NCI-H1694 treated with DMSO at 0.1 percent for 48 hours (cell line): ENCODE measurements at regions not wholly inside any gene's neighbourhood (a gene's known extent, or its start where the extent isn't known, plus 50 kb on each side); places are given as distances from the start of the nearest gene placed in this dataset.
"Not testable (repeated sequence)": the region's sequence is repeated elsewhere in the genome, so short reads cannot be mapped to it uniquely, and the experiment has no call there.

Experiments used
- DNase-seq: peaks from one replicate; lab custom pipeline; 2025; lab: John Stamatoyannopoulos, UW

DNA sequence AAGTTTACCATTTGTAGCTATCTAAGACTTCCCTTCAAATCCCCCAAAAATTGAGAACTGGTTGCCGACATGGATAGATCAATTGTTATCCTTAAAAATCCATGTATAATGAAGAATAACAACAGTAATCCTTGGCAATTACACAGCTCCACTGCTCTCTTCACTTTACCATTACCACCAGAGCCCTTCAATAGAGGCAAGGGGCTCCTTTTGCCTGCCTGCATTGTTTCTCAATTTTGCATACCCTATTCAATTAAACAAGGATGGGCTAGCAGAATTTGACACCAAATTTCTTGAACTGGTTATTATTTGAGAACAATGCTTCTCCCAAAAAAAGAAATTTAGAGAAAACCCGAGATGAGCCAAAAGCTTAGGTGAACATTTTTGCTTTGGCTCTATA is 387.8 kb upstream of the PKN2 start:
- DNase-seq, result no peak

DNA sequence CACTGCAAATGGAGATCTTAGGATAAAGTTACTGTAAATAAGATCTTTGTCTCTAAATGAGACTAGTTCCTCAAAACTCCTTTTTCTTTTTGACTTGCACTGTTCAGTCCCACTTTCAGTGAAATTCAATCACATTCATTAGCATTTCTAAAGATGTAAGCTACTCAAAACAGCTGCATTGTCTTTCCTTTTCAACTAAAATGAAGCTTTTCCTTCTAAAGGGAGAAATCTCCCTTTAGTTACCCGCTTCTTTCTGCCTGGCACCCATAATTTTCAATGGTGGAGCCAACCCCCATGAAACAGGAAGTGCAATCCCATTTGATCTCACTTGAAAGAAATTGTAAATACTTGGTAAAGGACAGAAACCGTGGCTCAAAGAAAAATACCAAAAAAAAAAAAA is 387.4 kb upstream of the PKN2 start:
- no peak for DNase-seq

DNA sequence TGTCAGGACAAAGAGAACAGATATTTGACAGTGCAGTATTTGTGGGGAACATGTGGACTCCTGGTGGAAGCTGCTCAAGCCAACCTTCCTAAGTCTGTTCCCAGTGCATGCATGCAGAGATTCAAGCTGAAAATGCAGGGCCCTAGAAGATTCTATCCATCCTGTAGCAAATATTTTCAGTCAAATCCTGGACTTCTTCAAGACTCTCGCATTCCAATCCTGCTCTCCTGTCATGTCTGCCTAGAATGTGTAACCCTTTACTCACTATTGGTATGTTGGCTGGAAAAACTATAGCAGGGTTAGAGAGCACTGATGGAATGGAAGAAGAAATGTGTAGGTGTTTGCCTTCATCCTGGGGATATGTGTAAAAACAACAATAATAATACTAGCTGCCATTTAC is 385.6 kb upstream of the PKN2 start:
- DNase-seq, result no peak

DNA sequence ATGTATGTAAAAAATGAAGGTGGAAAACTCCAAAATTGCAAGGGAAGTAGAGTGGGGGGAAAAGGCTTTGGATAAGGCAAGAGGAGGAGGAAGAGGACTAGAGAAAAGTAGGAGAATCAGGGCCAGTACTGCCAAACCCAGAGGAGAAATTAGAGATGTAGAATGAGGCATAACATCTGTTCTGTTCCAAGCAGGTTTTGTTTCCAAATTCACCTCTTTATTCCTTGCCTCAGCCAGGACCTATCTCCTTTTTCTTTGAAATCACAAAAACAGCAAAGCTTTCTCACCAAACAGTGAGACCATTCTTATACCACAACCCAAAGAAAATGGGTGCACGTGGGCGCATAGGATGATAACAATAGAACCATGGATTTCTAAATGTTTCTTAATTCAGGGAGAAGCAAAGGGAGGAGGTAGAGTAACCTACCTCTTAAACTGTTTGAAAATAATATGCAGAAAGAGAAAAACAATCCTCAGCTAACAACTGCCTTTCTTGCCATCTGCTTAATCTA is 383.3 kb upstream of the PKN2 start:
- no peak for DNase-seq

DNA sequence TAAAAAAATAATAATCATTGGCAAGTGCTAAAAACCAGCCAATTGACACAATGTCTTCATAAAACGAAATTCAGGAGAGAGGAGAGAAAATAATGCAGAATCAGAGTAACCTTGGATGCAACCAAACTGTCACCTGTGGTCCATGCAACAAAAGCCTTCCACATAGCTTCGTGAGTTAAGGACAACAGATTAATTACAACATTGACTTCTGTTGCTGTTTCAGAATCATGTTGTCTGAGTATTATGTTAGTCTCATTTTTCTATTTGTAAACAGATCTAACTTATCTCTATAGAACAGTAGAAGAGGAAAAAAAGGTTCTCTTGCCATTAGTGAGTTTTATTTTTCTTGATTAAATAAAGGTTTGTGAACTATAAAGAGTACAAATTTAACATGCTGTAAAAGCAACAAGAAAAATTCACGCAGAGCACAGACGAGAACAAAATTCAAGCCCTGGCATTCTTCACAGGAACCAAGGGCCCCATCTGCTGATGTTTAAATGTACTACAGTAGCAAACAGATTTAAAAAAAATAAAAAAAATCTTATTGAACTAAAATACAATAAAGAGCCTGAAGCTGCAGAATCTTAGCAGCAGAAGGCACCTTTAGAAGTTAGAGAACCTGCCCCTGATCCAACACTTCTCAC is 381.1 kb upstream of the PKN2 start:
- DNase-seq, result no peak

DNA sequence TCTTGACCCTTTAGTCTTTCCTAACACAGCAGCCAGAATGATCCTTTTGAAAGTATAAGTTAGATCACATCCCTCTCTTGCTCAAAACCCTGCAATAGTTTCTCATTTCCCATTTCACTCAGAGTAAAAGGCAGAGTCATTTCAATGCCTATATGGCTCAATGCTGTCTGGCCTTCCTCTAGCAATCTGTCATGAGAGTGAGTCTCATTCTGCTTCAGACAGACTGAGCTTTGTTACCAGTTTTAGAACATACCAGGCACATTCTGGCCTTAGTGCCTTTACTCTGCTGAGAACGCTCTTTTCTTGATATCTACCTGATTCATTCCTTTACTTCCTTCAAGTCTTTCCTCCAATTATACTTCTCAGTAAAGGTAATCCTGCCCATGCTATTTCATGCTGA is 372.8 kb upstream of the PKN2 start:
- no peak for DNase-seq

DNA sequence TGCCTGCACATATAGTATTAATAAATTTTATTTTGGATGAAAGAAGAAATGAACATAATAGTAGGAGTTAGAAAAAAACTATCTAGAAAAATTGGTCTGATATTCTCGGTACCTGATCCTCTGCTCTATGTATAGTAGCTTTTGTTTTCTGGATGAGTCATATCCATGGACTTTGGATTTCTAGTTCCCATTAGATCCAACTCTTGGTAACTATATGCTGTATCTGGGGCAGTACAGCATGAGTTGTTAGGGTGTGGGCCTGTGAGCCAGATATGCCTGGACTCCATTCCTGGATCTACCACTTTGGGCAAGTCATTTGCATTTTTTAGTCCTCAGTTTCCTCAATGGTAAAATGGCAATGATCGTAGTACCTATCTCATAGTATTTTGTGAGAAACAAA is 372.2 kb upstream of the PKN2 start:
- no peak for DNase-seq

DNA sequence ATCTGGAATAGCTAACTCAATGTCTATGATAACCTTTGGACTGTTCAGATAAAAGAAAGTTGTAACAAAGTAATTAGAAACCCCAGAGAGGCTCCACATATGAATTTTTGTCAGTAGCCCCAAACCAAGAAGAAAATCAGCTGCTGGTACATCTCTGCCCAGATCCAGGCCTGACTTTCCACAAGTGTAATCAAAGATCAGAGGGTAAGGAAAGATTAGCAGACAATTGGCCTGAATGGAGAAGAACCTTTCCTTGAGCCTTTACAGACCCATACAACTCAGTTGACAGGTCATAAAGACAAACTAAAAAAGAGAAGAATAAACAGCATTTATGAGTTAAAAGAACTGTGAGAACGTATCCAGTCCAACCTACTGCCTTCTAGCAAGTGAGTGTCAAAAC is 366.7 kb upstream of the PKN2 start:
- no peak for DNase-seq

DNA sequence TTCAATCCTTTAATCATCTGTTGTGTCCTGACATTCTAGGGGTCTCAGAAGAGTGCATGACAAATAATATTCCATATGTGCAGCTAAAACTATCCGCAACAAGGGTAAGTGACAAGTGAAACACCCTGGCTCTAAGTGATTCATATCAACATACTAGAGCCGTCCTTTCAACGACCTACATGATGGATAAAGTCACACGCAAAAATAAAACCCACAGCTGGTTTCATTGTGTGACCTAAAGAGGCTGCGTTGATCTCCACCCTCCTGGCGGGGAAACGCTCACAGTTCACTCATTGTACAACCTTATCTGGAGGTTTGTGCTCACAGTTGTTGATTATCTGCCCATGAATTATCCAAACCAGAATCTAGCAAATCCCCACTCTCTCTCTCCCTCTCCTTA is 365.3 kb upstream of the PKN2 start:
- no peak for DNase-seq

DNA sequence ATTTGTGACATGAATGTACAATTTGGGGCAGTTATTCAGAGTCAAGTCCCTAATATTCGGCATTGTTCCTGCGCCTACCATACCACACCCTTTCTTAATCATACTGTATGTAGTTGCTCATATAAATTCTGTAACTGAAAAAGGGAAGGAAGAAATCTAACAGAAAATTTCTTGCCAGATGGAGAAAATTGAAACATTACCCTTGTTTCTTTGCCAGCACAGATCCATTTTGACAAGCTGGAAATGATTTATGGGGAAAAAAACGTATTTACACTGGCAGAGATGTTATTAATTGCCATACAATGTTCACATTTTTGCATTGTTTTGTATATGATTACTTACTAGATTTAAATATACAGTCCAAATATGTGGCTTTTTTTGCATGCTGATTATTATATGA is 363.8 kb upstream of the PKN2 start:
- DNase-seq, result no peak

DNA sequence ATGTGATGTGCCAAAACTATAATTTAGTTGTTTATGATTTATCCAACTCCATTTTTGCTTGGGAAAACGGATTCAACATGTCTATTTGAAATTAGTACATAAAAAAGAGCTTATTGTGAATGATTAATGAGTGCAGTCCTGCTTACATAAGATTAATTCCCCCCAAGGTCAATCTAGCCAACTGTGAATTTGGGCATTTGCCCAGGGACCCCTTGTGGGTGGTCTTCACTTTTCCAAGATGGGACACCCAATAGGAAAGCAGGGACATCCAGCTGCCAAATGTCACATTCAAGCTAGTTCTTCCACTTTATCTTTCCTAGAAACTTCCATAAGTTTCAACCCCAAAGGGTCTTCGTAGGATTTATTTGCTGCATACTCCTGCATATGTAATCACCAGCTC is 362.4 kb upstream of the PKN2 start:
- DNase-seq, result no peak

DNA sequence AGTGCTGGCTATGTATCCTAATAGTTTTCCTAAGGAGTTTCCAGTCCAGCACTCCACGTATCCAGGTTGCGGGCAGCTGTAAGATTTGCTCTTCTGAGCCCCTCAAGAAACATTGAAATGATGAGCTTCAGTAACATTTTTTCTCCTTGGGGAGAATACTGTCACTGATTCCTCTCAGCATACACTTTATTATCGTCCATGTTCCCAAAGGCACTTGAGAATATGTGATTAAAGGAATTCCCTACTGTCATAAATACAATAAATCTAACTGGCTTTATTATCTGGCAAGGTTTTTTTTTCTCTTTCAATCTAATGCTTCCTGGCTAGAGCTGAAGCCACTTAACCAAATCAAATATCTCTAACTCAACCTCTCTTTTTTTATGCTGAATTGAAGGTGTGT is 359.2 kb upstream of the PKN2 start:
- no peak for DNase-seq

DNA sequence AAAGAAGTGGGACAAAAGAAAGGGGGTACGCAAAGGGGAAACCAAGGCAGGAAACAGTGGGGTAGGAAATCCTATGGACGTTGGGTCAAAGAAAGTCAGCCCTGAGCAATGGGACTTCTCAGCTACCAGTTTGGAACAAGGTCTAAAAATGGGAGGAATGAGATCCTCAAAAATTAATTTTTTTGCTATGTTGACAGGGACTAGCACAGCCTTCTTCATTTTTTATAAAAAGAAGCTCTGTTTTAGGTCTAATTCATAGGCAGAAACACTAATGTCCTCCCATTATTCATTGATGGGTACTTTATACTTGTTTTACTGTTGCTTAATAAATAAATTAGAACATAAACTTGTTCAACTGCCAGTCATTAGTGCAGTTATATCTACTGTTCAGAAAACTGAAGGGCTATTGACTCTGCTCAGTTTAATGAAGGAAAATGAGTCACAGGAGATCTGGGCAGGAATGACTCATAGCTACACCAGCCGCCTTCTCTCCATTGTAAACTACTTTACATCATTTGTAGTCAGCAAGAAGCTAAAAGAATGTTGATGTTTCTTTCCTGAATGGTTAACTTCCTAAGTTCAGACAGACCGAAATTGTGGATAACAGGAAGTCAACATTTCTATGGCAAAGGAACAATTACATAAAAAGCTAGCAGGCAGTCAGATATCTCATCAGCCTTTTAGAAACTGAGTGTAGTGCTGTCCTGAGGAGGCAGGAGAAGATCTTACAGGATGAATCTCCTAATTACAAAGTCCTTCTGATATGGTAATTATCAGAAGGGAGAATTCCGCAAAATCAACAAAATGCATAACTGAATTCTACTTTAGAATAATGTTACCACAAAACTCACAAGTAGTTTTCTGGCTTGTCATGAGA is 356.4 kb upstream of the PKN2 start:
- DNase-seq, result no peak

DNA sequence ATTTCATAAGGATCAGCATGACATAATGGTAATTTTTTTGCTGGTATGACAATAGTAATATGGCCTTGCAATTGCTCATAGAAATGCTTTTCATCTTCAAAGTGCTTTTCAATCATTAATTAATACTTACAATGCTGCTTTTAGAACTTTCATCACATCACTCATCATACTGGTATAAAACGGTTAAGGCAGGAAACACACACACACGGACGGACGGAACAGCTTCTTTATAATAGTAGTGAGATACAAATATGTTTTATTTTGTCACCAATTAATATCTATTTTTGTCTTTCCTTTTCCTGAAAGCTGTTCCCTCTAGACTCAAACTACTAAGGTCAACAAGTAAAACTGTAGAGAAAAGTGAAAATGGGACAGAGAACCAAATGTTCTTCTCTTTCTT is 353.9 kb upstream of the PKN2 start:
- DNase-seq, result no peak

DNA sequence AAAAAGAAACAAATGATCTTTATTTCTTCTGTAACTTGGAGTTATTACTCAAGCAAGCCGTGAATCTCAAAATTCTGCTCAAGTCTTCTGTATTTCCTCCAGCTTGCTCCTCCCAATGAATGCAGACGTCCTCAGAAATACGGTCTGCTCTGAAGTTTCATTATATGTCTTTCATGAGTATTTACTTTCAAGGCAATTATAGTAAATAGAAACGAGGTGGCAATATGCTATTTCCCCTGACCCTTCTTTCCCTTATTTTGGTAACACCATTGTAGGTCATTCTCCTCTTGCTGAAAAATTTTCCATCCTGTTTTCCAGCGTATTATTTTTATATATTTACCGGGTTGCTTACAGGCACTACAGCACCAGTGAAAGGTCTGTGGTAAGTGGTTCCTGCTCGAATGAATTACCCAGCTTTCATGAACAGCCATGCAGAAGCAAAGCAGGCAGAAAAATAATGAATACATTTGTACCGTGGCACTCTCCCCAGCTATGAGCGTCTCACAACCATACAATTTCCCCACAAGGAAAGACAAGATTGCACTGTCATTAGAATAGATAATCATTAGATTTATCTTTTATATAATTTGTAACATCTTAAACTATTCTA is 350.9 kb upstream of the PKN2 start:
- DNase-seq, result no peak

DNA sequence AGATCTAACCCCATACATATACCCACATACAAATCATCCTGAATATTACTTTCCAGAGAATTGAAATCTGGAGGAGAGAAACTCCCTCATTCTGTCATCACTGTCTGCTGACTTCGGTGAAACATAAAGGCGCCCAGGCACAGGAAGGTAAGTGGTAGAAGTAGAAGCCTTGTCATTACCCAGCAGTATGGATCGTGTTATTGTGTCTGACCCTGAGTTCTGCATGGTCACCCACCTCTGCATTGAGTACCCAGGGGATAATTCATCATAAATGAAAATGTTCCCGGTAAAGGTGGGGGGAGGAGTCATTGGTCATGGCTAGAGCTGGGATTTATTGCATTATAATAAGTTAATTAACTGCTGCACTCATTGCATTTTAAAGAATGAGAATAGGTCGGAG is 342.6 kb upstream of the PKN2 start:
- no peak for DNase-seq

DNA sequence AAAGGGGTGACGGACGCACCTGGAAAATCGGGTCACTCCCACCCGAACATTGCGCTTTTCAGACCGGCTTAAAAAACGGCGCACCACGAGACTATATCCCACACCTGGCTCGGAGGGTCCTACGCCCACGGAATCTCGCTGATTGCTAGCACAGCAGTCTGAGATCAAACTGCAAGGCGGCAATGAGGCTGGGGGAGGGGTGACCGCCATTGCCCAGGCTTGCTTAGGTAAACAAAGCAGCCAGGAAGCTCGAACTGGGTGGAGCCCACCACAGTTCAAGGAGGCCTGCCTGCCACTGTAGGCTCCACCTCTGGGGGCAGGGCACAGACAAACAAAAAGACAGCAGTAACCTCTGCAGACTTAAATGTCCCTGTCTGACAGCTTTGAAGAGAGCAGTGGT is 342.0 kb upstream of the PKN2 start:
- DNase-seq, result not testable (repeated sequence)

DNA sequence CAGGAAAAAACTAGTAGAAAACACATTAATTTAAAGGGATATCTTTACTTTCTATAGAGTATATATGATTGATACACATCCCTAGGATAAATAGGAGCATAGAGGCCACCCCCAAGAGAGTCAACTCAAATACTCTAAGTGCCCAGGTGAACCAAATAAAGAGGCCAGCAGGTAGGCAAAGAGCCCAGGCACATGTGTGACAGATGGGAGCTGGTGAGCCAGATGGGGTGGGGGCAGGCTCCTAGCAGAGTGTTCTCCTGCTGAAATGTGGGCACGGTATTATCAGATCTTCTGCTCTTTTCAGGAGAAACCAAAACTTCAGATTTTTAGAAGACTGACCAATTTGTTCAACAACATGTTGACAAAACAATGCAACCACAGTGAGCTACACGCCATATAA is 333.4 kb upstream of the PKN2 start:
- no peak for DNase-seq

DNA sequence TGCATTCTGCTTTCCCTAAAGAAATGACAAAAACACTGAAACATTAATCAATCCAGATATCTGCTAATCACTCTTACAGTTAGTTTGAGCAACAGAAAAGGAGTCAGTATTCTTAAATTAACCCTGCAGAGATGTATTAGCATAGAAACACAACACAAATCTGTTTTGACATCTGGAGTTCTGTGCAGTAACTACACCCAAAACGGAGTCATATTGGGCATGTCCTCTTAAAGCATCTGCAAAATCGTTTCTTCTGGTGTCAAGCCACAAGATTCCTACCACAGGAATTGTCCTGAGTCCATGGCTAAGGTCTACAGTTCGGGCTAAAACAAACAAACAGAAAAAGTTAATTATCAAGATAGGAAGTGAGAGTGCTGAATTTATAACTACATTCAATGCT is 332.1 kb upstream of the PKN2 start:
- no peak for DNase-seq

DNA sequence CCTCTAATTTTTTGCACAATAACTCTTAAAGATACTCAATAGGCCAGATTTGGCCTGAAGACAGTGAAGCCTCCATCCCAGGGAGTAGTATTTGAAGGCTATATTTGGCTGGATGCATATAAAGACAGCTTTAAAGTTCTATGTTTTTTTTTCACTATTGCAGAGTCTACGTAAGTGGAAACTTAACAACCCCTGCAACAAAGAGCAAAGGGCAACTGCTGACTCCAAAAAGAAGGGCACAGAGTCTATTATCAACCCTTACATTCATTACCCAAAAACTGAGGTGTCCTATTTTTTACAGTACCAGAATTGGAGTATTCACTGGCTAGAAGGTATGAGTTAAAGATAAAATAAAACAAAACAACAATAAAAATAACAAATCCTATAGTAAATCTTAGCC is 329.8 kb upstream of the PKN2 start:
- no peak for DNase-seq

DNA sequence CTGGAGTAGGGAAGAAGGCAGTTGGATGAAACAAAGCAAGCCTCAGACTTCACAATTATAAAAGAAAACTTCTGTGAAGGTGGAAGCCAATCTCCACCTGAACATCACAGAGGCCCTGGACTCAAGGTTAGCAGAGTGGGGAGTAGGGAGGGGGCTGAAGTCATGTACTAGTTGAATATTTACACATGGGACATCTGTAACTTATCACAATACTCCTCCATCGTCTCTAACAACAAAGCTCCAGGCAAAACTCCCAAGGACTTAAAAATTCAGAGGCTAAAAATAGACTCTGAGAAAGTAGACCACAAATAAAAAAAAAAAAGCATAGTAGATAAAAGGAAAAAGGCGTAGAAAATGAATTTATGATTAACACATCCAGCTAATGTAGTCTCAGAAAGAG is 326.3 kb upstream of the PKN2 start:
- no peak for DNase-seq

DNA sequence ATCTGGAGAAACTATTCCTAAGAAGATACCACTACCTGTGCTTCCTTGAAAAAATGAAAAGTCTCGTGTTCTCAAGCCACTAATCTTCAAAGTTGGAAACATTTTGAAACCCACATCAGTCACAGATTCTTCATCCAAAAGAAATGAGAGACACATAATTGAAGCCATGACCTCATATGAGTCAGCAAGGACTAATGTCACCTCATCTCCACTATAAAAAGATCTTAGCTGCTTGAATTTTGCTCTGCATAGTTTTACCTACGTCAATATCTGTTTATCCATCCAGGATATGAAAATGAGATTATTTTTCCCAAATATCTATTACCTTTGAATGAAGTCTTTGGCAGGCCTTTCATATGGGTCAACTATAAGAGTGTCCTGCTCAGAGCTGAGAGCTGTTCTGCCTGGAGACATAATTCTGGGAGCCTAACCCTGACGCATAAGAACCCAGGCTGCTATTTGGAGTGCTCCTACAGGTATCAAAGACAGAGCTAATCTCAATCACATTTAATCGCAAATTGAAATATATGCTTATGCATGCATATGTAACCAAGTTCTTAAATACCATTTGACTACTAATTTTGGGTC is 312.5 kb upstream of the PKN2 start:
- no peak for DNase-seq

DNA sequence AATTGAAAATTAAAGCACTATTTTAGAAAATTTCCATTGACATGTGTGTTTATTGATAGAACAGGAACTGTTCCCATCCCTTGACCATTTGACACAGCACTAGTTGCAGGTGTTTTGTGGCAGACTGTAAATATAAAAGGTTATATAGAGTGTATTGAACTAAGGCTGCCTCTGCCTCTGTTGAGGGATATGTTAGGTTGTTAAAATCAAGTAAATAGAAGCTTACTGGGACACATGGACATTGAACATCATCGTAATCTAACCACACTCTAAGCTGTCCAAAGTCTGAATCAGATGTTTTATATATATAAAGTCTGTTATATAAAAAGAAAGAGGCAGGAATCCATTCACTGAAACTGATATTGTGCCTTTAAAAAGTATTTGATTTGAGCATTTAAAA is 308.1 kb upstream of the PKN2 start:
- DNase-seq, result no peak
